Hepatocyte (in vitro differentiated cells): ENCODE measurements at regions not wholly inside any gene's neighbourhood (a gene's known extent, or its start where the extent isn't known, plus 50 kb on each side); places are given as distances from the start of the nearest gene placed in this dataset.

Experiments used
- DNase-seq: peaks from one replicate; pipeline ENCODE4 v3.0.0-alpha.2; 2016; ENCODE audit warnings: low spot score
- H2AFZ ChIP-seq: fragments of 200-600 bp; sonication (generic); 2 replicates; pipeline ENCODE4 v1.6.0; 2016; ENCODE audit warnings: antibody characterized with exemption, mild to moderate bottlenecking
- H3K27ac ChIP-seq: fragments of 200-600 bp; sonication (generic); 2 replicates; pipeline ENCODE4 v1.5.1; 2016; ENCODE audit warnings: mild to moderate bottlenecking
- H3K27me3 ChIP-seq: fragments of 200-600 bp; sonication (generic); 2 replicates; pipeline ENCODE4 v1.6.1; 2016
- H3K36me3 ChIP-seq: fragments of 200-600 bp; sonication (generic); replicated peaks from 2 replicates; pipeline ENCODE4 v1.5.1; 2016; ENCODE audit warnings: low read depth; ENCODE audit not compliant: insufficient read depth
- H3K4me1 ChIP-seq: fragments of 200-600 bp; sonication (generic); 2 replicates; pipeline ENCODE4 v1.5.1; 2016; ENCODE audit warnings: mild to moderate bottlenecking, moderate library complexity; ENCODE audit not compliant: insufficient read depth
- H3K4me2 ChIP-seq: fragments of 200-600 bp; sonication (generic); 2 replicates; pipeline ENCODE4 v1.6.0; 2016
- H3K4me3 ChIP-seq: fragments of 200-600 bp; sonication (generic); 2 replicates; pipeline ENCODE4 v1.5.1; 2016; ENCODE audit warnings: mild to moderate bottlenecking
- H3K79me2 ChIP-seq: fragments of 200-600 bp; sonication (generic); 2 replicates; pipeline ENCODE4 v1.6.0; 2017; ENCODE audit warnings: mild to moderate bottlenecking
- H3K9me2 ChIP-seq: fragments of 200-600 bp; sonication (generic); replicated peaks from 2 replicates; pipeline ENCODE4 v1.6.0; 2017; ENCODE audit warnings: mild to moderate bottlenecking; ENCODE audit not compliant: insufficient read depth
- H3K9me3 ChIP-seq: fragments of 200-600 bp; sonication (generic); 2 replicates; pipeline ENCODE4 v1.5.1; 2016; ENCODE audit warnings: low read depth, mild to moderate bottlenecking
- H4K20me1 ChIP-seq: fragments of 200-600 bp; sonication (generic); 2 replicates; pipeline ENCODE4 v1.6.0; 2016; ENCODE audit warnings: mild to moderate bottlenecking; ENCODE audit not compliant: insufficient read depth, poor library complexity, severe bottlenecking
- EZH2 ChIP-seq: fragments of 200-600 bp; sonication (generic); IDR thresholded peaks from 2 replicates; pipeline ENCODE4 v1.6.1; 2016; ENCODE audit warnings: antibody characterized with exemption, mild to moderate bottlenecking, borderline replicate concordance
- EZH2phosphoT487 ChIP-seq: fragments of 200-600 bp; sonication (generic); IDR thresholded peaks from one replicate; pipeline ENCODE4 v1.6.1; 2018; ENCODE audit warnings: antibody characterized with exemption, mild to moderate bottlenecking, low read depth, moderate library complexity; ENCODE audit not compliant: unreplicated experiment, severe bottlenecking
- WGBS: methylation state at CpG from one replicate; pipeline ENCODE4 v1.1.6; 2016; ENCODE audit warnings: low lambda C conversion rate; ENCODE audit errors: missing lambda C conversion rate; 5-methylcytosine and 5-hydroxymethylcytosine counted together
- TF ChIP-seq, protein P1 (sequence below): fragments of 200-600 bp; sonication (generic); IDR thresholded peaks from 2 replicates; pipeline ENCODE4 v1.5.1; 2016; ENCODE audit warnings: antibody characterized with exemption, mild to moderate bottlenecking; ENCODE audit not compliant: poor library complexity

- Histone ChIP-seq H3K36me3 (no peaks in the 10 kb centered on the region), H3K4me1 (no peaks in the 10 kb centered on the region), H3K9me3 (no peaks in the 10 kb centered on the region), H3K9me2 (no peaks in the 10 kb centered on the region), H4K20me1 (no peaks in the 10 kb centered on the region), H3K79me2 (no peaks in the 10 kb centered on the region), H3K4me2 (no peak overlapping the region), H3K27me3 (no peaks in the 10 kb centered on the region), H3K27ac (no peak overlapping the region), H3K4me3 (no peak overlapping the region), H2AFZ (no peak overlapping the region)
- DNase-seq, result no peak
- TF ChIP-seq EZH2phosphoT487 (no peak), EZH2 (no peak)
- TF ChIP-seq, protein P1, sequence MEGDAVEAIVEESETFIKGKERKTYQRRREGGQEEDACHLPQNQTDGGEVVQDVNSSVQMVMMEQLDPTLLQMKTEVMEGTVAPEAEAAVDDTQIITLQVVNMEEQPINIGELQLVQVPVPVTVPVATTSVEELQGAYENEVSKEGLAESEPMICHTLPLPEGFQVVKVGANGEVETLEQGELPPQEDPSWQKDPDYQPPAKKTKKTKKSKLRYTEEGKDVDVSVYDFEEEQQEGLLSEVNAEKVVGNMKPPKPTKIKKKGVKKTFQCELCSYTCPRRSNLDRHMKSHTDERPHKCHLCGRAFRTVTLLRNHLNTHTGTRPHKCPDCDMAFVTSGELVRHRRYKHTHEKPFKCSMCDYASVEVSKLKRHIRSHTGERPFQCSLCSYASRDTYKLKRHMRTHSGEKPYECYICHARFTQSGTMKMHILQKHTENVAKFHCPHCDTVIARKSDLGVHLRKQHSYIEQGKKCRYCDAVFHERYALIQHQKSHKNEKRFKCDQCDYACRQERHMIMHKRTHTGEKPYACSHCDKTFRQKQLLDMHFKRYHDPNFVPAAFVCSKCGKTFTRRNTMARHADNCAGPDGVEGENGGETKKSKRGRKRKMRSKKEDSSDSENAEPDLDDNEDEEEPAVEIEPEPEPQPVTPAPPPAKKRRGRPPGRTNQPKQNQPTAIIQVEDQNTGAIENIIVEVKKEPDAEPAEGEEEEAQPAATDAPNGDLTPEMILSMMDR, result no peak
- 77% methylated on average over 6 of the region's 6 CpGs for WGBS
Measured at GRCh38 chr9:26655166-26655565, 237.4 kb downstream of the CAAP1 start.

GRCh38 chr9:26650325-26650724 lies 242.3 kb downstream of the CAAP1 start:
- H3K4me3 ChIP-seq, result no peak overlapping the region
- no peaks in the 10 kb centered on the region for H3K4me1 ChIP-seq
- no peaks in the 10 kb centered on the region for H3K36me3 ChIP-seq
- H3K9me2 ChIP-seq, result no peaks in the 10 kb centered on the region
- H2AFZ ChIP-seq, result no peak overlapping the region
- H3K27me3 ChIP-seq, result peaks cover 2% of the 10 kb centered on the region
- TF ChIP-seq, protein P1, result no peak
- TF ChIP-seq EZH2phosphoT487 (no peak), EZH2 (no peak)
- no peaks in the 10 kb centered on the region for H4K20me1 ChIP-seq
- no peaks in the 10 kb centered on the region for H3K9me3 ChIP-seq
- no peaks in the 10 kb centered on the region for H3K79me2 ChIP-seq
- DNase-seq, result no peak
- H3K27ac ChIP-seq, result no peak overlapping the region
- no peak overlapping the region for H3K4me2 ChIP-seq

DNA sequence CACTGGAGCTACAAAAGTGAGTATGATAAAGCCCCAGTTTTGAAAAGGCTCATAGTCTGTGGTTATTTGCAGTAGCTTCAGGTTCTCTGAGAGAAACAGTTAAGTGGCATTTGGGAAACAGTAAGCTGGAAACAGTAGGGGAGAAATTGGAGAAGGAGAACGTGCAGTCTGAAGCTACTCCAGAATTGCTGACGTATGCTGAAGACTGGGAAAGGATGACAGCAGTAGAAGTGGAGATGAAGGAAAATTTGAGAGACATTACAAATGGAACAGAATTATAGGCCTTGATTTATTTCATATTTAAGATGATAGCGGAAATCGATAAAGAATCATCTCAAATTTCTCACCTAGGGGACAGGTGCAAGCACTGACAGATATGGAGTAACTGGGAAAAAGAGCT lies 248.8 kb downstream of the CAAP1 start:
- no peak for DNase-seq
- Histone ChIP-seq H3K4me2 (no peak overlapping the region), H3K27ac (no peak overlapping the region), H4K20me1 (no peaks in the 10 kb centered on the region), H3K79me2 (no peaks in the 10 kb centered on the region), H3K36me3 (no peaks in the 10 kb centered on the region), H3K9me3 (no peaks in the 10 kb centered on the region), H3K9me2 (no peaks in the 10 kb centered on the region), H2AFZ (no peak overlapping the region), H3K27me3 (peaks cover under 1% of the 10 kb centered on the region), H3K4me3 (no peak overlapping the region), H3K4me1 (no peaks in the 10 kb centered on the region)
- WGBS, result 92% methylated on average over 4 of the region's 4 CpGs
- TF ChIP-seq EZH2 (no peak), EZH2phosphoT487 (no peak)
- TF ChIP-seq, protein P1, result no peak

DNA sequence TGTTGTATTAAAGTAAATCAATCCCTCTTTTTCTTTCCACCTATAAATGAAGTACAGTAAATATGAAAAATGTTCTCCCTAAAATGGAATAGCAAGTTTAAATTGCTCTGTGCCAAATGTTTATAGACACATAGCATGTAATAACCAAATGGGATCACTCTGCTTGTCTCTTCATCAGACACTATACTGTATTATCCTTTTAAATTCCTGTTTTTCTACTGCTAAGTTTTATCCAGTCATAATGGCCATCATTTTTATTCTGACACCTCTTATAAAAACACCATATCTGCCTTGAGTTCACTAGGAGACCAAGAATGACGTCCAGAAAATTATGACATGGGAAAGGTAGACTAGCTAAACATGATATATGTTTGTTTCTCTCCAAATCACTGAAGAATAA lies 252.8 kb downstream of the CAAP1 start:
- Histone ChIP-seq H3K9me3 (no peaks in the 10 kb centered on the region), H3K4me3 (no peak overlapping the region), H3K4me1 (no peaks in the 10 kb centered on the region), H3K36me3 (no peaks in the 10 kb centered on the region), H3K27me3 (no peaks in the 10 kb centered on the region), H2AFZ (no peak overlapping the region), H3K4me2 (no peak overlapping the region), H3K27ac (no peak overlapping the region), H4K20me1 (no peaks in the 10 kb centered on the region), H3K79me2 (no peaks in the 10 kb centered on the region), H3K9me2 (no peaks in the 10 kb centered on the region)
- DNase-seq, result no peak
- WGBS, result 77% methylated on average over 1 of the region's 1 CpG
- TF ChIP-seq, protein P1, result no peak
- TF ChIP-seq EZH2, result no peak
- no peak for TF ChIP-seq EZH2phosphoT487
